NCI-H82 treated with DMSO at 0.1 percent for 48 hours (cell line): ENCODE measurements at regions not wholly inside any gene's neighbourhood (a gene's known extent, or its start where the extent isn't known, plus 50 kb on each side); places are given as distances from the start of the nearest gene placed in this dataset.

Experiments
- DNase-seq: peaks from one replicate; lab custom pipeline; 2025; ENCODE audit not compliant: unreplicated experiment; lab: John Stamatoyannopoulos, UW

GRCh38 chr3:127461286-127461910, 129.1 kb downstream of the TPRA1 start:
- no peak for DNase-seq

- DNase-seq, result no peak
Observed at GRCh38 chr3:127459891-127460290, 130.6 kb downstream of the TPRA1 start.

- DNase-seq, result no peak
Observed at GRCh38 chr3:127458696-127459604, 131.6 kb downstream of the TPRA1 start.

GRCh38 chr3:127457546-127458145, 132.9 kb downstream of the TPRA1 start:
- no peak for DNase-seq

- DNase-seq, result no peak
Observed at GRCh38 chr3:127457094-127457475, 133.4 kb downstream of the TPRA1 start.

- DNase-seq, result no peak
Observed at GRCh38 chr3:127456471-127457093, 134.0 kb downstream of the TPRA1 start.

- peak; percentile 64 for DNase-seq
Observed at GRCh38 chr3:127455541-127456450, 134.7 kb downstream of the TPRA1 start.

GRCh38 chr3:127454968-127455367, 135.6 kb downstream of the TPRA1 start:
- DNase-seq, result no peak

GRCh38 chr3:127454051-127454450, 136.5 kb downstream of the TPRA1 start:
- no peak for DNase-seq

GRCh38 chr3:127452321-127452821, 138.2 kb downstream of the TPRA1 start:
- DNase-seq, result no peak

- no peak for DNase-seq
Observed at GRCh38 chr3:127451321-127451720, 139.2 kb downstream of the TPRA1 start.

- no peak for DNase-seq
Observed at GRCh38 chr3:127450331-127450730, 140.2 kb downstream of the TPRA1 start.

- no peak for DNase-seq
Observed at GRCh38 chr3:127449486-127450212, 140.9 kb downstream of the TPRA1 start.

- no peak for DNase-seq
Observed at GRCh38 chr3:127448671-127449070, 141.9 kb downstream of the TPRA1 start.

GRCh38 chr3:127448161-127448561, 142.4 kb downstream of the TPRA1 start:
- no peak for DNase-seq

GRCh38 chr3:127446756-127447155, 143.8 kb downstream of the TPRA1 start:
- DNase-seq, result no peak

- no peak for DNase-seq
Observed at GRCh38 chr3:127445581-127446343, 144.8 kb downstream of the TPRA1 start.

- no peak for DNase-seq
Observed at GRCh38 chr3:127444761-127445160, 145.8 kb downstream of the TPRA1 start.
